HL-60 (cell line): ENCODE measurements at regions not wholly inside any gene's neighbourhood (a gene's known extent, or its start where the extent isn't known, plus 50 kb on each side); places are given as distances from the start of the nearest gene placed in this dataset.

Source experiments
- POLR2AphosphoS5 ChIP-seq: IDR thresholded peaks from 2 replicates; pipeline ENCODE4 v1.6.1; 2012; ENCODE audit warnings: low read depth
- TF ChIP-seq, protein P1 (sequence below): IDR thresholded peaks from 2 replicates; pipeline ENCODE4 v1.6.1; 2012; ENCODE audit warnings: low read depth; ENCODE audit not compliant: insufficient replicate concordance

DNA sequence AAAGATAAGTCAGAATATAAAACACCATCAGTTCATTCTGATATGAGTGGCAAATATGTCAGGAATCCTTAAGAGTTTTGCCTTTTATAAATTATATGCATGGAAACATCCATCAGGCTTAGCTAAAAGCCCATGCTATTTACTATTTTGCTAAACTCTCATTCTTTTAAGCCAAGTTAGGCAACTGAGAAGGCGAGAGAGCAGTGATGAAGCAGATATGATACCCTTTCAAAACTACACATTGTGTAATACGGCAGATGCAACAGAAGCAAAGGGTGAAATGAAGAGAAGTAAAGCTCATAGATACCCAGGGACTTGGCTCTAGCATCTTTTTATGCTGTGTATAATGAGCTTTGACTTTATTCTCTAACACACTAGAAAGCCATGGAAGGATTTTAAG lies 95.8 kb downstream of the SLIT2 start:
- TF ChIP-seq, protein P1, sequence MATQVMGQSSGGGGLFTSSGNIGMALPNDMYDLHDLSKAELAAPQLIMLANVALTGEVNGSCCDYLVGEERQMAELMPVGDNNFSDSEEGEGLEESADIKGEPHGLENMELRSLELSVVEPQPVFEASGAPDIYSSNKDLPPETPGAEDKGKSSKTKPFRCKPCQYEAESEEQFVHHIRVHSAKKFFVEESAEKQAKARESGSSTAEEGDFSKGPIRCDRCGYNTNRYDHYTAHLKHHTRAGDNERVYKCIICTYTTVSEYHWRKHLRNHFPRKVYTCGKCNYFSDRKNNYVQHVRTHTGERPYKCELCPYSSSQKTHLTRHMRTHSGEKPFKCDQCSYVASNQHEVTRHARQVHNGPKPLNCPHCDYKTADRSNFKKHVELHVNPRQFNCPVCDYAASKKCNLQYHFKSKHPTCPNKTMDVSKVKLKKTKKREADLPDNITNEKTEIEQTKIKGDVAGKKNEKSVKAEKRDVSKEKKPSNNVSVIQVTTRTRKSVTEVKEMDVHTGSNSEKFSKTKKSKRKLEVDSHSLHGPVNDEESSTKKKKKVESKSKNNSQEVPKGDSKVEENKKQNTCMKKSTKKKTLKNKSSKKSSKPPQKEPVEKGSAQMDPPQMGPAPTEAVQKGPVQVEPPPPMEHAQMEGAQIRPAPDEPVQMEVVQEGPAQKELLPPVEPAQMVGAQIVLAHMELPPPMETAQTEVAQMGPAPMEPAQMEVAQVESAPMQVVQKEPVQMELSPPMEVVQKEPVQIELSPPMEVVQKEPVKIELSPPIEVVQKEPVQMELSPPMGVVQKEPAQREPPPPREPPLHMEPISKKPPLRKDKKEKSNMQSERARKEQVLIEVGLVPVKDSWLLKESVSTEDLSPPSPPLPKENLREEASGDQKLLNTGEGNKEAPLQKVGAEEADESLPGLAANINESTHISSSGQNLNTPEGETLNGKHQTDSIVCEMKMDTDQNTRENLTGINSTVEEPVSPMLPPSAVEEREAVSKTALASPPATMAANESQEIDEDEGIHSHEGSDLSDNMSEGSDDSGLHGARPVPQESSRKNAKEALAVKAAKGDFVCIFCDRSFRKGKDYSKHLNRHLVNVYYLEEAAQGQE: no peak
- no peak for TF ChIP-seq POLR2AphosphoS5
